GM21529 (cell line): ENCODE measurements at regions not wholly inside any gene's neighbourhood (a gene's known extent, or its start where the extent isn't known, plus 50 kb on each side); places are given as distances from the start of the nearest gene placed in this dataset.
A peak's percentile ranks its signal among the peaks of the same experiment; 100 is the strongest.

ENCODE experiments used
- ATAC-seq: cut with Tn5 transposase; IDR thresholded peaks from one replicate; pipeline ENCODE4 v1.9.1; 2021; ENCODE audit not compliant: unreplicated experiment

DNA sequence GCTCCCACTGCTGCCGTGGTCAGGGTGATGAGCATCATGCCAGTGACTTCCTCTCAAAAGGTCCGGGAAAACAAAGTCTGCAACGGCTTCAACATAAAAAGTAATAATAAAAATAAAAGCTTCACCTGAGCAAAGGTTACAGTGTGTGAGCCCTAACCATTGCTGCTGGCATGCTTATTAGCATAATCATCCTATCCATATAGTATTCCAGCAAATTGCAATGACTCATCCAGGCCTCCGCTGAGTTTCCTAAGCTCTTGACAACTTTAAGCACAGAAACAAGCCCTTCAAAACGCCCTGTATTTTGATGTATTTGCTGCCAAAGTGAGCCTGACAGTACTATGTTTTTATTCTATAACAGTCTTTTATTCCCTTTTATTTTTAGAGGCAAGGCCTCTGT lies 100.5 kb downstream of the AASDH start:
- ATAC-seq, result no peak

DNA sequence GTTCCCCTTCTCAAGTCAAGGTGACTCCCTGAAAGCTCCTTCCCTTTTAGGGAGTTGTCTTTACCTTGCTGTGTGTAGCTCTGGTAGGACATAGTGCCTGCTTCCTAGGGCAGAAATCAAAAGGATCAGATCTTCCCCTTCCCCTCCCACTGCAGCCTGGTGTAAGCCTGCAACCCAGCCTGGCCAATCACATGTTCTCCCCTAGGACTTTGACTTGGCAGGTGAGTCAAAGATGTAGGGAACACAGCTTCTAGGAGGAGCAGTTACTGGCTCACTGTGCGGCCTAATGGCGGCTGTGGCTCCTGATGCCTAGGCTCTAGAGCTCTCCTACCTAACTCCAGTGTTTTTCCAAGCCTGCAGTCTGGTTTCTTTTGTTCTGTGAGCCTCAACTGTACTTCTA lies 103.9 kb downstream of the AASDH start:
- ATAC-seq, result no peak

GRCh38 chr4:56282004-56282403 lies 105.3 kb downstream of the AASDH start:
- ATAC-seq, result no peak

GRCh38 chr4:56276547-56276946 lies 110.7 kb downstream of the AASDH start:
- ATAC-seq, result no peak

DNA sequence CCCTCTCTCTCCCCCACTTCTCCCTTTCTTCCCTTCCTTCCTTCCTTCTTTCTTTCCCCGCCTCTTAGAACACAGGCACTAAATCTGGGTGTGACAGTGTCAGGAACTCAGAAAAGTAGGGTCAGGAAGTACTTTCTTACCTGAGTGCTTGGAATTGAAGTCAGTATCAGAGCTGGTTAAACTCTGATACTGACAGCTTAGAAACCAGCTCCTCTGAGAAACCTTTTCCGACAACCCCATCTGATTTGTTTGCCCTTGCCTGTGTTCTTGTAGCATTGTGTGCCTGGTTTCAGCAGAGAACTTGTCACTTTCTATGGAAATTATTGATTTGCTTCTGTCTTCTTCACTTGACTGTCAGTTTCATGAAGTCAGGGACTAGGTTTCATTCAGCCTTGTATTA lies 113.9 kb downstream of the AASDH start:
- no peak for ATAC-seq

GRCh38 chr4:56272927-56273326 lies 114.4 kb downstream of the AASDH start:
- no peak for ATAC-seq

- ATAC-seq, result no peak
These were observed 115.3 kb downstream of the AASDH start for GRCh38 chr4:56272003-56272402.

- no peak for ATAC-seq
These were observed 116.2 kb downstream of the AASDH start for GRCh38 chr4:56271131-56271530.

GRCh38 chr4:56267558-56267957 lies 119.7 kb downstream of the AASDH start:
- no peak for ATAC-seq

DNA sequence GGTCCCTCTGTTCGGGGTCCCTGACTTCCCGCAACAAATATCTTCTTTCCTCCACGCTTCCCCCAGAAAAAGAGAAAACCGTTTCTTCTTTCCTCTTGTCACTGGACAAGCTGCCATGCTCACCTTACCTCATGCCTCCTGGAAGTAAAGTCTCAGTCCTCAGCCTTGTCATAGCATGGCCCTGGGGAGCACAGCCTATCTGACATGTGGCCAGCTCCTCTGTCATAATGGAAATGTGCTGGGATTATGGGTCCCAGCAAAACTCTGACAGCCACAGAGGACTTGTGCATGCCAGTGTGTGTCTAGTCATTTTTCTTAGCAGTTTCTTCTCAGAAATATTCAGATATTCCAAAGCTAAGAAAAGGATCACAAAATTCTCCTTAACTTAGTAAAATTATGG lies 122.4 kb downstream of the AASDH start:
- no peak for ATAC-seq

GRCh38 chr4:56261027-56261426 lies 126.3 kb downstream of the AASDH start:
- peak; percentile 77 for ATAC-seq

- ATAC-seq, result no peak
These were observed 127.0 kb downstream of the AASDH start for GRCh38 chr4:56260320-56260719.

GRCh38 chr4:56259655-56260054 lies 127.6 kb downstream of the AASDH start:
- no peak for ATAC-seq

GRCh38 chr4:56255820-56256219 lies 131.5 kb downstream of the AASDH start:
- ATAC-seq, result no peak

DNA sequence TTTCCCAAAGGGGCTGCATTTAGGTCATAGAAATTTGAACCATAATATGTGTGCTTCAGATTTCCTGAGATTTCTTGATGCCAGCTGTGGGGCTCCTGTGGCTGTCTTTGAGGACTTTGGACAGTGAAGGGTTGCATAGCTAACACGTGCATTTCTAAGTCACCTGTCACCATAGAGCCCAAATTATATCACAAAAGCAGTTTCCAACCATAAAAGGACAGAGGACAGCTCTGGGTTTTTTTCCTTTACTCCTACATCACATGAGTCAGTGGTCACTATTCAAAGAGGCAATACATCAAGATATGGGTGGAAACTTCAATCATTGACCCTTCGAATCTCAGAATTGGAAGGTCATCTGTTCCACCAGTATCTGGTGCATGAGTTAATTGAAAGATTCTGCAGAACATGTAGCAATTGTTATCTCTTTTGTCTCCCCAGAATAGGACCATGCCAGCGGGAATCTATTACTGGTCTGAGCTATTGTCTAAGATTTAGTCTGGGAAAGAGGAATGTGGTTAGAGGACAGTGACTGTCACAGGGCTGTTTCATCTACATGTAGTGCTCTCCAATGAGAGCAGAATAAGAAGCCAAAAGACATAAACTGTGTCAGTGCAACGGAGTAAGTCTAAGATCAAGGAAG lies 133.5 kb downstream of the AASDH start:
- no peak for ATAC-seq

DNA sequence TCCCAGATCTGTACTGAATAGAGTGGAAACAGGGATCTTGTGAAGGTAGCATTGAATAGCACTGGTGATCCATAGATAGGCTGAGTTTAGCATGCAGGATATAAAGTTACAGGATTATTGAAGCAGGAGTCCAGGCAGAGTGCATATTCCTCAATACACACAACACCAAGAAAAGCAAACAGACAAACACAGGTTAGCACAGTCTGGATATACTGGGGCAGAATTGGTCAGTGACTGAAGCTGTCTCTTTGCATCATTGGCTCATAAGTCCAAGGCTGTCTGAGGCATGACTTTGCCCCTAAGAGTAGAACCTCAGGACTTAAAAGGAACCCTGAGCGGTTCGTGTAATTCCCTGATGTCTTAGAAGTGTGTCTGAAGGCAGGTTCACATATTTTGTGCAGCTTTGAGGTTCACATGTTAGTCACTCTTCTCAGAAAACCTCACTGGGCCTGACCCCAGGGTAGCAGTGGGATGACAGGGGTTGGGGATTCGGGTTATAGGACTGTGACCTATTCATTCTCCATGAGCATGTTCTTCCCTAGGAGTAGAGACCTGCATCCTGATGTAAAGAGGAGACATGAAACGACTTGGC lies 134.6 kb downstream of the AASDH start:
- ATAC-seq, result no peak

DNA sequence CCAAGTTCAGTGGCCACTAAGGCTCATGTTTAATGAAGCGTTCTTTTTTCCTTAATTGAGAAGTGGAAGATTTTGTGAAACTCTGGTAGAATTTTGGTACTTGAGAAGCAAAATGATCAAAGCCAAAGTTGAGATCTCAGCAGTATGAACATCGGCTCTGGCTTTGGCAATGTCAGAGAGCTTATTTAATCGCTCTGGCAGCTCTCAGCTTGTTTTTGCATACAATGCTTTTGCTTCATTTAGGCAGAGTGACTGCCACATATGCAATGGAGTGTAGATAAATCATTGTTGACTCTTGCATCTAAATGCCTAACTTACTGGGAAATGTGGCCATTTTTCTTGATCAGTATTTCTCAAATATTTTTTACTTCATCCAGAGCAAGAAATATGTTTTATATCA lies 135.7 kb downstream of the AASDH start:
- no peak for ATAC-seq

GRCh38 chr4:56250776-56251175 lies 136.5 kb downstream of the AASDH start:
- ATAC-seq, result no peak

GRCh38 chr4:56247646-56248045 lies 139.6 kb downstream of the AASDH start:
- no peak for ATAC-seq

GRCh38 chr4:56246233-56246610 lies 141.1 kb downstream of the AASDH start:
- ATAC-seq, result no peak

DNA sequence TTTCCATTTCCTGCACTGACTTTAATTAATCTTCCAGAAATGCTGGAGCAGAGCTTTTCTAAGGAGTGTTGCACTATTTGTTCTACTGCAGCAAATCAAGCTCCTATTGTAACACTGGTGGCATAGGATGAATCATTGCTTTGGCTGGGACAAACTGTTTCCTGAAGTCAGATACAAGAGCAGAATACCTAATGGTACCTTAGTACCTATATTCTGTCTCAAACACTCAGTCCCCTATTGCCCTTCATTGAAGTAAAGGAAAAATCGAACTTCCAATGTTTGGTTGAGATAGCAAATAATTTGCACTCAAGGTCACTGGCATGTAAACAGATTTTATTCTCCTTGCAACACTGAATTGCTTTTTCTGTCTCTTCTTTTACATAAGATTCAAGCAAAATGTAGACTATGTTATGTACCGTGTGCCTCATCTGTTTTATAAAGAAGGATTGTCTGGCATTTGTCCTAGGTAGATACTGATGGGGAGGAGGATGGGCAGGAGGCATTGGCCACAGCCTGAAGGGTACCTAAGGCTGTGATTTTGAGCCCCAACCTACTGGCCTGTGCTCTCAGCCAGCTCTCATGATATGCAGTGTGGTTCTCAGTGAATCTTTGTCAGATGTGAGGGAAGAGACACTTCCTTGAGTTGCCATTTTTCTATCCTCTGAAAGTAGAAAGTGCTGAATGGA lies 141.6 kb downstream of the AASDH start:
- ATAC-seq, result no peak

- no peak for ATAC-seq
These were observed 142.6 kb downstream of the AASDH start for GRCh38 chr4:56244681-56245080.

GRCh38 chr4:56243107-56243506 lies 144.2 kb downstream of the AASDH start:
- ATAC-seq, result no peak
